Amniotic epithelial cell (primary cell): ENCODE measurements at regions not wholly inside any gene's neighbourhood (a gene's known extent, or its start where the extent isn't known, plus 50 kb on each side); places are given as distances from the start of the nearest gene placed in this dataset.
A peak's percentile ranks its signal among the peaks of the same experiment; 100 is the strongest.

Source experiments
- DNase-seq: peaks from one replicate; pipeline ENCODE4 v3.0.0-alpha.2; 2010; ENCODE audit warnings: low read depth

GRCh38 chrX:42619068-42619467, 158.9 kb downstream of the PPP1R2C start:
- no peak for DNase-seq

- DNase-seq: no peak
Measured at GRCh38 chrX:42616981-42617380, 161.0 kb downstream of the PPP1R2C start.

GRCh38 chrX:42615161-42615563, 162.8 kb downstream of the PPP1R2C start:
- no peak for DNase-seq

- DNase-seq: no peak
Measured at GRCh38 chrX:42606591-42606990, 171.4 kb downstream of the PPP1R2C start.

- DNase-seq: no peak
Measured at GRCh38 chrX:42604302-42604701, 173.7 kb downstream of the PPP1R2C start.

GRCh38 chrX:42603016-42603415, 174.9 kb downstream of the PPP1R2C start:
- no peak for DNase-seq

- no peak for DNase-seq
Measured at GRCh38 chrX:42602566-42602965, 175.4 kb downstream of the PPP1R2C start.

GRCh38 chrX:42602136-42602535, 175.8 kb downstream of the PPP1R2C start:
- peak; percentile 0 for DNase-seq

GRCh38 chrX:42597481-42597880, 180.5 kb downstream of the PPP1R2C start:
- DNase-seq: no peak

GRCh38 chrX:42585842-42586621, 191.9 kb downstream of the PPP1R2C start:
- no peak for DNase-seq

- DNase-seq: no peak
Measured at GRCh38 chrX:42577936-42578470, 200.0 kb downstream of the PPP1R2C start.

- DNase-seq: peak; percentile 0
Measured at GRCh38 chrX:42567268-42567667, 210.7 kb downstream of the PPP1R2C start.

GRCh38 chrX:42565739-42566138, 212.2 kb downstream of the PPP1R2C start:
- DNase-seq: no peak

- no peak for DNase-seq
Measured at GRCh38 chrX:42546800-42547199, 231.2 kb downstream of the PPP1R2C start.

GRCh38 chrX:42544883-42545282, 233.1 kb downstream of the PPP1R2C start:
- DNase-seq: no peak

GRCh38 chrX:42541554-42541953, 236.4 kb downstream of the PPP1R2C start:
- no peak for DNase-seq

GRCh38 chrX:42540146-42540545, 237.8 kb downstream of the PPP1R2C start:
- DNase-seq: no peak

- DNase-seq: peak; percentile 7
Measured at GRCh38 chrX:42538405-42538804, 239.6 kb downstream of the PPP1R2C start.

- no peak for DNase-seq
Measured at GRCh38 chrX:42536286-42536685, 241.7 kb downstream of the PPP1R2C start.

- no peak for DNase-seq
Measured at GRCh38 chrX:42535233-42535632, 242.7 kb downstream of the PPP1R2C start.

GRCh38 chrX:42533761-42534160, 244.2 kb downstream of the PPP1R2C start:
- no peak for DNase-seq

GRCh38 chrX:42531441-42531840, 246.5 kb downstream of the PPP1R2C start:
- no peak for DNase-seq

GRCh38 chrX:42530027-42530426, 247.9 kb downstream of the PPP1R2C start:
- DNase-seq: peak; percentile 12

- peak; percentile 10 for DNase-seq
Measured at GRCh38 chrX:42524379-42524778, 253.6 kb downstream of the PPP1R2C start.
